ENCODE measurements at regions not wholly inside any gene's neighbourhood (a gene's known extent, or its start where the extent isn't known, plus 50 kb on each side); places are given as distances from the start of the nearest gene placed in this dataset.

GRCh38 chr22:48393885-48394284, 1433.8 kb downstream of the BRD1 start:
- no peak for DNase-seq

- no peak for DNase-seq
These were observed 1434.7 kb downstream of the BRD1 start for GRCh38 chr22:48393041-48393370.

GRCh38 chr22:48391820-48392219, 1435.9 kb downstream of the BRD1 start:
- no peak for DNase-seq

- DNase-seq, result no peak
These were observed 1436.4 kb downstream of the BRD1 start for GRCh38 chr22:48391171-48391711.

GRCh38 chr22:48389916-48390315, 1437.8 kb downstream of the BRD1 start:
- DNase-seq, result no peak

GRCh38 chr22:48382197-48382596, 1445.5 kb downstream of the BRD1 start:
- no peak for DNase-seq

- DNase-seq, result no peak
These were observed 1447.5 kb downstream of the BRD1 start for GRCh38 chr22:48380016-48380665.

GRCh38 chr22:48379371-48379770, 1448.3 kb downstream of the BRD1 start:
- DNase-seq, result no peak

GRCh38 chr22:48378673-48379072, 1449.0 kb downstream of the BRD1 start:
- no peak for DNase-seq

GRCh38 chr22:48376936-48377712, 1450.5 kb downstream of the BRD1 start:
- no peak for DNase-seq

- DNase-seq, result no peak
These were observed 1451.2 kb downstream of the BRD1 start for GRCh38 chr22:48376428-48376827.

- DNase-seq, result no peak
These were observed 1454.0 kb downstream of the BRD1 start for GRCh38 chr22:48373626-48374173.

GRCh38 chr22:48372390-48372789, 1455.3 kb downstream of the BRD1 start:
- DNase-seq, result no peak

GRCh38 chr22:48371391-48371790, 1456.3 kb downstream of the BRD1 start:
- DNase-seq, result no peak

GRCh38 chr22:48370508-48371325, 1457.0 kb downstream of the BRD1 start:
- DNase-seq, result no peak

GRCh38 chr22:48369789-48370507, 1457.7 kb downstream of the BRD1 start:
- no peak for DNase-seq

- DNase-seq, result no peak
These were observed 1458.6 kb downstream of the BRD1 start for GRCh38 chr22:48368975-48369525.

- DNase-seq, result no peak
These were observed 1459.9 kb downstream of the BRD1 start for GRCh38 chr22:48367731-48368130.

- no peak for DNase-seq
These were observed 1461.1 kb downstream of the BRD1 start for GRCh38 chr22:48366591-48366990.

GRCh38 chr22:48366056-48366455, 1461.6 kb downstream of the BRD1 start:
- DNase-seq, result no peak

GRCh38 chr22:48365386-48365785, 1462.3 kb downstream of the BRD1 start:
- DNase-seq, result no peak
